Large intestine (tissue), 3 donors: ENCODE measurements at regions not wholly inside any gene's neighbourhood (a gene's known extent, or its start where the extent isn't known, plus 50 kb on each side); places are given as distances from the start of the nearest gene placed in this dataset.

Experiments
- DNase-seq, 2 donors: peaks; one replicate each; pipeline versions ENCODE4 v3.0.0 to v3.0.0-alpha.2; 2013
- H3K27ac ChIP-seq: one replicate; pipeline ENCODE4 v1.5.1; 2013; ENCODE audit warnings: low read length
- H3K27me3 ChIP-seq: 2 replicates; pipeline ENCODE4 v1.6.1; 2013; ENCODE audit warnings: low read length; ENCODE audit not compliant: control insufficient read depth, insufficient read depth
- H3K36me3 ChIP-seq: 2 replicates; pipeline ENCODE4 v1.6.1; 2013; ENCODE audit warnings: low read length; ENCODE audit not compliant: control insufficient read depth, insufficient read depth
- H3K4me1 ChIP-seq: one replicate; pipeline ENCODE4 v1.6.1; 2013; ENCODE audit warnings: low read length; ENCODE audit not compliant: control insufficient read depth, insufficient read depth
- H3K4me3 ChIP-seq: one replicate; pipeline ENCODE4 v1.5.1; 2013; ENCODE audit warnings: low read length
- H3K9me3 ChIP-seq: one replicate; pipeline ENCODE4 v1.6.1; 2013; ENCODE audit warnings: mild to moderate bottlenecking, low read depth, low read length, moderate library complexity; ENCODE audit not compliant: control insufficient read depth
- WGBS: methylation state at CpG from one replicate; pipeline ENCODE4 v1.1.5; 2013; ENCODE audit warnings: low lambda C conversion rate; ENCODE audit not compliant: insufficient coverage; 5-methylcytosine and 5-hydroxymethylcytosine counted together

DNA sequence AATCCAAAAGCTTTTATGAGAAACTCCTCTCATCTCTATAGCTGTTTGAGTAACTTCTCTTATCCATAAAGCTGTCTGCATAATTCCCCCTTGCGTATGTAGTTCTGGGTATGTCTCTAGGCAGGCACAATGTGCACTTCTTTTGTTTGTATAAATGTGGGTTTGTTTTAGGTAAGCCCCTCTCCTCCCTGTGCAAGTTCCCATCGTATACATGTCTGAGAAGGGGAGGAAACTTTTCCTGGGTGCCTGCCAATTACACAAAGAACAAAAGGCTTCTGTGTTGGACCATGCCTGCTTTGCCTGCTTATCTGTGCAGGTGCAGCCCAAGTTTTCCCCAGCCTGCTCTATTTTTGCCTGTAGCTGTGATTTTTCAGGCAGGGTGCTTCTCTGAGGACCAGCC is 96.7 kb downstream of the CCER1 start:
- H3K4me1 ChIP-seq, result no peaks in the 10 kb centered on the region
- H3K9me3 ChIP-seq, result peaks cover 3% of the 10 kb centered on the region
- H3K27ac ChIP-seq, result no peak overlapping the region
- no peak overlapping the region for H3K4me3 ChIP-seq
- peak; percentile 30 to 63 for DNase-seq
- no CpG with 5 or more reads among the region's 2 CpGs for WGBS
- no peaks in the 10 kb centered on the region for H3K27me3 ChIP-seq
- H3K36me3 ChIP-seq, result no peaks in the 10 kb centered on the region

- Histone ChIP-seq H3K36me3 (no peaks in the 10 kb centered on the region), H3K27ac (no peak overlapping the region), H3K4me1 (no peaks in the 10 kb centered on the region), H3K9me3 (no peaks in the 10 kb centered on the region), H3K4me3 (no peak overlapping the region), H3K27me3 (no peaks in the 10 kb centered on the region)
- DNase-seq, result no peak
- 100% methylated on average over 1 of the region's 1 CpG for WGBS
Observed at GRCh38 chr12:90855534-90855933, 99.4 kb downstream of the CCER1 start.

- no peaks in the 10 kb centered on the region for H3K27me3 ChIP-seq
- H3K36me3 ChIP-seq, result no peaks in the 10 kb centered on the region
- 15% methylated on average over 4 of the region's 8 CpGs for WGBS
- H3K9me3 ChIP-seq, result no peaks in the 10 kb centered on the region
- H3K27ac ChIP-seq, result no peak overlapping the region
- no peaks in the 10 kb centered on the region for H3K4me1 ChIP-seq
- no peak overlapping the region for H3K4me3 ChIP-seq
- DNase-seq, result peak; percentile 7 to 21
Observed at GRCh38 chr12:90854136-90854689, 100.8 kb downstream of the CCER1 start.

- Histone ChIP-seq H3K27me3 (no peaks in the 10 kb centered on the region), H3K9me3 (no peaks in the 10 kb centered on the region), H3K36me3 (no peaks in the 10 kb centered on the region), H3K4me3 (no peak overlapping the region), H3K4me1 (no peaks in the 10 kb centered on the region), H3K27ac (no peak overlapping the region)
- WGBS, result 0% methylated on average over 1 of the region's 2 CpGs
- no peak for DNase-seq
Observed at GRCh38 chr12:90851800-90852718, 102.9 kb downstream of the CCER1 start.

- Histone ChIP-seq H3K4me1 (no peaks in the 10 kb centered on the region), H3K27ac (no peak overlapping the region), H3K9me3 (no peaks in the 10 kb centered on the region), H3K27me3 (no peaks in the 10 kb centered on the region), H3K4me3 (no peak overlapping the region), H3K36me3 (no peaks in the 10 kb centered on the region)
- no CpG with 5 or more reads among the region's 4 CpGs for WGBS
- DNase-seq, result no peak
Observed at GRCh38 chr12:90842477-90842876, 112.5 kb downstream of the CCER1 start.

DNA sequence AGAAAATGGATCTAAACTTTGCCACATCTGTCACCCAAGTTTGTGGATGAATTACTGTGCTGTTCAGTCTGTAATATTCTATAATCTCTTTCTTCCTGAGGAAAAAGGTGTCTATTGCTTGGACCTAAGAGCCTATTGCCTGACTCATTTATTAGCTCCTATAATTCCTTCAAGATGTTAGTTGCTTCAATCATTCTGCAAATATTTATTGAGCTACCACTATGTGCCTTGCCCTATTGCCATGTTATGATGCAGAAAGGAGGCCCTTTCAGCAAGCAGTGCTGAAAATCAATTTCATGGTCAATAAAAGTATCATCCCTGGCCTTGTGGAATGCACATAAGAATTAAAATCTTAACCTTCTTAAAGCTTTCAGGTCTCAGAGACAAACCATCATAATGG is 113.6 kb downstream of the CCER1 start:
- Histone ChIP-seq H3K4me1 (no peaks in the 10 kb centered on the region), H3K9me3 (no peaks in the 10 kb centered on the region), H3K27me3 (no peaks in the 10 kb centered on the region), H3K27ac (no peak overlapping the region), H3K4me3 (no peak overlapping the region), H3K36me3 (no peaks in the 10 kb centered on the region)
- DNase-seq, result no peak

DNA sequence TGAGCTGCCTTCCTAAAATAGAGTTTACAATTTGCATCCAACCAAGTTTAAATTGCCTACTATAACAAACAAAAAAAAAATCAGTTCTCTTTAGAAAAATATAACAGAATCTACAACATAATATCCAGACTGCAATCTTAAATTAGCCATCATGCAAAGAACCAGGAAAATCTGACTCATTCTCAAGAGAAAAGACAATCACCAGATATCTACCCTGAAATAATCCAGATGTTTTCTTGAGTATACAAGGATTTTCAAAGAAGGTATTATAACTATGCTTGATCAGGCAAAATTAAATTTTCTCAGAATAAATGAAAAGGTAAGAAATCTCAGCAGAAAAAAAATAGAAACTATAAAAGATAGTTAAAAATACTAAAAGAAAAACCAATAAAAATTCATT is 115.6 kb downstream of the CCER1 start:
- no peak for DNase-seq
- Histone ChIP-seq H3K27me3 (no peaks in the 10 kb centered on the region), H3K9me3 (no peaks in the 10 kb centered on the region), H3K4me1 (no peaks in the 10 kb centered on the region), H3K27ac (no peak overlapping the region), H3K36me3 (no peaks in the 10 kb centered on the region), H3K4me3 (no peak overlapping the region)

DNA sequence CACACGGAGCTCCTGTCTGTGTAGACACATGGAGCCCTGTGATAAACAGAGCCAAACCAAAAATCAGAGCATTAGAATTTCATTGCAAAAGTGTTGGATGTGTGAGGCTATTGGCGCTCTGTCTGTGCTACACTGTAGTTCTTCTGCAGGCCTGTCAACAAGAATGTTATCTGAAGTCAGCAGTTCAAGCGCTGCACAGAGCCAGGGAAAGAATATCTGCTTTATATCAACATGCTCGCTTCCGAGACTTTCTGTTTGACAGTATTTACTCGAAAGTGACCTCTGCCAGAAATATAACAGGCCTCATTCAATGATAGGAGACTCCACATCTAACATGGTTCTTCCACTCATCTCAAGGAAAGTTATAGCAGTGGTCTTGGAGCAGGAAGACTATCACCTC is 118.3 kb downstream of the CCER1 start:
- H3K36me3 ChIP-seq, result no peaks in the 10 kb centered on the region
- no peak overlapping the region for H3K27ac ChIP-seq
- no peaks in the 10 kb centered on the region for H3K27me3 ChIP-seq
- WGBS, result no CpG with 5 or more reads among the region's 6 CpGs
- DNase-seq, result peak in 1 of 2 donors; percentile 10
- no peaks in the 10 kb centered on the region for H3K9me3 ChIP-seq
- no peak overlapping the region for H3K4me3 ChIP-seq
- no peaks in the 10 kb centered on the region for H3K4me1 ChIP-seq

- no peaks in the 10 kb centered on the region for H3K9me3 ChIP-seq
Observed at GRCh38 chr12:90833228-90833627, 121.7 kb downstream of the CCER1 start.

GRCh38 chr12:90832427-90832826 is 122.5 kb downstream of the CCER1 start:
- no peaks in the 10 kb centered on the region for H3K36me3 ChIP-seq
- no peak overlapping the region for H3K4me3 ChIP-seq
- 86% methylated on average over 2 of the region's 3 CpGs for WGBS
- H3K27me3 ChIP-seq, result no peaks in the 10 kb centered on the region
- H3K27ac ChIP-seq, result no peak overlapping the region
- H3K4me1 ChIP-seq, result no peaks in the 10 kb centered on the region
- no peaks in the 10 kb centered on the region for H3K9me3 ChIP-seq
- DNase-seq, result no peak

More at GRCh38 chr12:90833228-90833627, 121.7 kb downstream of the CCER1 start:
- DNase-seq, result no peak
- H3K36me3 ChIP-seq, result no peaks in the 10 kb centered on the region
- WGBS, result 0% methylated on average over 1 of the region's 2 CpGs
- H3K27ac ChIP-seq, result no peak overlapping the region
- no peaks in the 10 kb centered on the region for H3K4me1 ChIP-seq
- H3K4me3 ChIP-seq, result no peak overlapping the region
- H3K27me3 ChIP-seq, result no peaks in the 10 kb centered on the region

GRCh38 chr12:90831712-90832111 is 123.3 kb downstream of the CCER1 start:
- 0% methylated on average over 1 of the region's 1 CpG for WGBS
- no peaks in the 10 kb centered on the region for H3K4me1 ChIP-seq
- no peaks in the 10 kb centered on the region for H3K36me3 ChIP-seq
- H3K9me3 ChIP-seq, result no peaks in the 10 kb centered on the region
- DNase-seq, result no peak
- no peaks in the 10 kb centered on the region for H3K27me3 ChIP-seq
- no peak overlapping the region for H3K27ac ChIP-seq
- H3K4me3 ChIP-seq, result no peak overlapping the region
